CD4-positive, CD25-positive, alpha-beta regulatory T cell (primary cell): ENCODE measurements at regions not wholly inside any gene's neighbourhood (a gene's known extent, or its start where the extent isn't known, plus 50 kb on each side); places are given as distances from the start of the nearest gene placed in this dataset.

Source experiments
- ATAC-seq, 2 donors: fragments of 150-1000 bp; cut with Tn5 transposase; one replicate each; pipeline ENCODE4 v1.10.0; 2021; ENCODE audit warnings: low read depth in 2 of 2, moderate number of reproducible peaks in 2 of 2, moderate library complexity in 1 of 2
- DNase-seq, 3 donors: peaks; one replicate each; pipeline versions ENCODE4 v3.0.0 to v3.0.0-alpha.2; 2012 to 2022; ENCODE audit warnings: mixed read lengths in 1 of 3
- H3K27ac ChIP-seq: one replicate; pipeline ENCODE4 v1.7.0; 2013; ENCODE audit warnings: mild to moderate bottlenecking, low read length; ENCODE audit not compliant: insufficient read depth, poor library complexity, severe bottlenecking
- H3K27me3 ChIP-seq: one replicate; pipeline ENCODE4 v1.7.0; 2013; ENCODE audit warnings: low read length; ENCODE audit not compliant: control insufficient read depth, insufficient read depth
- H3K36me3 ChIP-seq: one replicate; pipeline ENCODE4 v1.7.0; 2013; ENCODE audit warnings: mild to moderate bottlenecking, low read length, moderate library complexity; ENCODE audit not compliant: control insufficient read depth, insufficient read depth
- H3K4me1 ChIP-seq: 2 replicates; pipeline ENCODE4 v1.7.0; 2013; ENCODE audit warnings: mild to moderate bottlenecking, low read length; ENCODE audit not compliant: insufficient read depth, control insufficient read depth, poor library complexity, severe bottlenecking
- H3K4me3 ChIP-seq: one replicate; pipeline ENCODE4 v1.7.0; 2013; ENCODE audit warnings: low read depth, mild to moderate bottlenecking, low read length, moderate library complexity
- H3K9me3 ChIP-seq, 2 experiments: 1 replicate in 1 of 2; 2 replicates in 1 of 2; pipeline ENCODE4 v1.7.0; 2013; ENCODE audit warnings: low read length in 2 of 2, mild to moderate bottlenecking in 1 of 2, moderate library complexity in 1 of 2; ENCODE audit not compliant: control insufficient read depth in 2 of 2
- H3K27ac Mint-ChIP-seq, 3 donors: one replicate each; pipeline ENCODE4 v1.8.0; 2020 to 2022; ENCODE audit warnings: mild to moderate bottlenecking in 3 of 3, mixed read lengths in 3 of 3, moderate library complexity in 2 of 3
- H3K27me3 Mint-ChIP-seq: one replicate; pipeline ENCODE4 v1.8.0; 2022; ENCODE audit warnings: mild to moderate bottlenecking, mixed read lengths
- H3K36me3 Mint-ChIP-seq: one replicate; pipeline ENCODE4 v1.8.0; 2020; ENCODE audit warnings: mixed read lengths
- H3K4me1 Mint-ChIP-seq, 4 donors: one replicate each; pipeline ENCODE4 v1.8.0; 2020 to 2022; ENCODE audit warnings: mixed read lengths in 4 of 4, mild to moderate bottlenecking in 1 of 4
- H3K4me3 Mint-ChIP-seq, 4 donors: one replicate each; pipeline ENCODE4 v1.8.0; 2020 to 2022; ENCODE audit warnings: mild to moderate bottlenecking in 4 of 4, mixed read lengths in 4 of 4, moderate library complexity in 3 of 4
- H3K9me3 Mint-ChIP-seq, 7 donors: one replicate each; pipeline ENCODE4 v1.8.0; 2020 to 2022; ENCODE audit warnings: mixed read lengths in 7 of 7, mild to moderate bottlenecking in 3 of 7, moderate library complexity in 2 of 7

- Histone ChIP-seq H3K27ac (no peak overlapping the region), H3K27me3 (no peaks in the 10 kb centered on the region), H3K4me3 (no peak overlapping the region), H3K4me1 (no peaks in the 10 kb centered on the region), H3K9me3 (no peaks in the 10 kb centered on the region), H3K36me3 (no peaks in the 10 kb centered on the region)
- no peaks in the 10 kb centered on the region for H3K4me1 Mint-ChIP-seq
- H3K27ac Mint-ChIP-seq = no peak overlapping the region
- H3K4me3 Mint-ChIP-seq = no peak overlapping the region
- H3K9me3 Mint-ChIP-seq = peaks cover 0 to 4% (median 3%) of the 10 kb centered on the region in 7 donors
- no peaks in the 10 kb centered on the region for H3K36me3 Mint-ChIP-seq
- DNase-seq (no peak), ATAC-seq (no peak)
- H3K27me3 Mint-ChIP-seq = no peaks in the 10 kb centered on the region
These were observed 518.9 kb downstream of the USP25 start for GRCh38 chr21:16248705-16249104.

GRCh38 chr21:16250273-16250672 is 520.5 kb downstream of the USP25 start:
- Mint-ChIP-seq H3K36me3 (no peaks in the 10 kb centered on the region), H3K4me1 (no peaks in the 10 kb centered on the region), H3K4me3 (no peak overlapping the region), H3K27ac (no peak overlapping the region), H3K9me3 (peaks cover 0 to 4% (median 3%) of the 10 kb centered on the region in 7 donors), H3K27me3 (no peaks in the 10 kb centered on the region)
- no peak overlapping the region for H3K27ac ChIP-seq
- H3K36me3 ChIP-seq = no peaks in the 10 kb centered on the region
- no peaks in the 10 kb centered on the region for H3K4me1 ChIP-seq
- H3K4me3 ChIP-seq = no peak overlapping the region
- ATAC-seq = no peak
- no peaks in the 10 kb centered on the region for H3K27me3 ChIP-seq
- H3K9me3 ChIP-seq = no peaks in the 10 kb centered on the region
- DNase-seq = no peak

- no peaks in the 10 kb centered on the region for H3K9me3 ChIP-seq
- no peaks in the 10 kb centered on the region for H3K27me3 ChIP-seq
- no peaks in the 10 kb centered on the region for H3K36me3 ChIP-seq
- no peaks in the 10 kb centered on the region for H3K36me3 Mint-ChIP-seq
- ATAC-seq (no peak), DNase-seq (no peak)
- peaks cover 0 to 3% (median 0%) of the 10 kb centered on the region in 7 donors for H3K9me3 Mint-ChIP-seq
- H3K4me1 Mint-ChIP-seq = no peaks in the 10 kb centered on the region
- no peak overlapping the region for H3K4me3 Mint-ChIP-seq
- H3K27me3 Mint-ChIP-seq = no peaks in the 10 kb centered on the region
- no peak overlapping the region for H3K27ac ChIP-seq
- H3K4me1 ChIP-seq = no peaks in the 10 kb centered on the region
- H3K4me3 ChIP-seq = no peak overlapping the region
- H3K27ac Mint-ChIP-seq = no peak overlapping the region
These were observed 529.2 kb downstream of the USP25 start for GRCh38 chr21:16258844-16259611.

GRCh38 chr21:16262091-16262490 is 532.3 kb downstream of the USP25 start:
- no peaks in the 10 kb centered on the region for H3K9me3 ChIP-seq
- peaks cover 0 to 3% (median 0%) of the 10 kb centered on the region in 7 donors for H3K9me3 Mint-ChIP-seq
- H3K27me3 Mint-ChIP-seq = no peaks in the 10 kb centered on the region
- H3K4me3 ChIP-seq = no peak overlapping the region
- no peak for ATAC-seq
- no peaks in the 10 kb centered on the region for H3K4me1 ChIP-seq
- DNase-seq = no peak
- no peak overlapping the region for H3K27ac ChIP-seq
- H3K27ac Mint-ChIP-seq = no peak overlapping the region
- no peaks in the 10 kb centered on the region for H3K36me3 ChIP-seq
- H3K4me1 Mint-ChIP-seq = no peaks in the 10 kb centered on the region
- no peaks in the 10 kb centered on the region for H3K36me3 Mint-ChIP-seq
- H3K4me3 Mint-ChIP-seq = no peak overlapping the region
- H3K27me3 ChIP-seq = no peaks in the 10 kb centered on the region

- peaks cover 0 to 3% (median 0%) of the 10 kb centered on the region in 7 donors for H3K9me3 Mint-ChIP-seq
- H3K27ac Mint-ChIP-seq = no peak overlapping the region
- Histone ChIP-seq H3K9me3 (no peaks in the 10 kb centered on the region), H3K4me1 (no peaks in the 10 kb centered on the region), H3K27ac (no peak overlapping the region), H3K4me3 (no peak overlapping the region), H3K36me3 (no peaks in the 10 kb centered on the region), H3K27me3 (no peaks in the 10 kb centered on the region)
- no peaks in the 10 kb centered on the region for H3K36me3 Mint-ChIP-seq
- H3K4me3 Mint-ChIP-seq = no peak overlapping the region
- no peak for DNase-seq
- H3K4me1 Mint-ChIP-seq = no peaks in the 10 kb centered on the region
- ATAC-seq = no peak
- no peaks in the 10 kb centered on the region for H3K27me3 Mint-ChIP-seq
These were observed 534.5 kb downstream of the USP25 start for GRCh38 chr21:16264319-16264718.

GRCh38 chr21:16269476-16269875 is 539.7 kb downstream of the USP25 start:
- DNase-seq (no peak), ATAC-seq (no peak)
- no peaks in the 10 kb centered on the region for H3K4me1 ChIP-seq
- peaks cover 0 to 2% (median 0%) of the 10 kb centered on the region in 7 donors for H3K9me3 Mint-ChIP-seq
- H3K27ac ChIP-seq = no peak overlapping the region
- H3K9me3 ChIP-seq = no peaks in the 10 kb centered on the region
- H3K27me3 ChIP-seq = no peaks in the 10 kb centered on the region
- no peak overlapping the region for H3K4me3 ChIP-seq
- no peaks in the 10 kb centered on the region for H3K27me3 Mint-ChIP-seq
- no peaks in the 10 kb centered on the region for H3K36me3 ChIP-seq
- H3K36me3 Mint-ChIP-seq = no peaks in the 10 kb centered on the region
- H3K4me3 Mint-ChIP-seq = no peak overlapping the region
- H3K4me1 Mint-ChIP-seq = no peaks in the 10 kb centered on the region
- H3K27ac Mint-ChIP-seq = no peak overlapping the region

- H3K27me3 Mint-ChIP-seq = no peaks in the 10 kb centered on the region
These were observed 550.2 kb downstream of the USP25 start for GRCh38 chr21:16279731-16280581.

More at GRCh38 chr21:16279731-16280581, 550.2 kb downstream of the USP25 start:
- no peak overlapping the region for H3K27ac Mint-ChIP-seq
- H3K36me3 Mint-ChIP-seq = no peaks in the 10 kb centered on the region
- H3K4me3 ChIP-seq = no peak overlapping the region
- H3K27me3 ChIP-seq = no peaks in the 10 kb centered on the region
- peaks cover 0 to 6% (median 0%) of the 10 kb centered on the region in 7 donors for H3K9me3 Mint-ChIP-seq
- H3K4me1 ChIP-seq = no peaks in the 10 kb centered on the region
- no peak overlapping the region for H3K4me3 Mint-ChIP-seq
- H3K9me3 ChIP-seq = no peaks in the 10 kb centered on the region
- DNase-seq (no peak), ATAC-seq (no peak)
- no peaks in the 10 kb centered on the region for H3K4me1 Mint-ChIP-seq
- H3K36me3 ChIP-seq = no peaks in the 10 kb centered on the region
- no peak overlapping the region for H3K27ac ChIP-seq
